Tibial nerve (tissue), 4 donors: ENCODE measurements at regions not wholly inside any gene's neighbourhood (a gene's known extent, or its start where the extent isn't known, plus 50 kb on each side); places are given as distances from the start of the nearest gene placed in this dataset.

Experiments used
- DNase-seq, 2 donors: peaks; one replicate each; pipeline ENCODE4 v3.0.0-alpha.2; 2019; ENCODE audit warnings: low spot score in 2 of 2
- H3K27ac ChIP-seq, 4 donors: fragments of 200-600 bp; sonication (generic) in 3 of 4; one replicate each; pipeline ENCODE4 v1.5.1; 2017 to 2019; ENCODE audit warnings: mild to moderate bottlenecking in 1 of 4
- H3K27me3 ChIP-seq, 2 donors: fragments of 200-600 bp; sonication (generic) in 1 of 2; one replicate each; pipeline versions ENCODE4 v1.5.1 to v1.6.0; 2017 to 2019
- H3K36me3 ChIP-seq, 3 donors: fragments of 200-600 bp; sonication (generic); one replicate each; pipeline ENCODE4 v1.5.1; 2018 to 2019
- H3K4me1 ChIP-seq, 4 donors: fragments of 200-600 bp; sonication (generic) in 3 of 4; one replicate each; pipeline ENCODE4 v1.5.1; 2017 to 2019
- H3K4me3 ChIP-seq, 4 donors: fragments of 200-600 bp; sonication (generic) in 3 of 4; one replicate each; pipeline ENCODE4 v1.5.1; 2017 to 2019; ENCODE audit warnings: mild to moderate bottlenecking in 1 of 4, moderate library complexity in 1 of 4
- H3K9me3 ChIP-seq, 4 donors: fragments of 200-600 bp; sonication (generic) in 3 of 4; one replicate each; pipeline ENCODE4 v1.5.1; 2017 to 2019
- CTCF ChIP-seq, 5 experiments: fragments of 200-600 bp in 3 of 5; fragments of 450-650 bp in 2 of 5; sonication (generic) in 3 of 5; IDR thresholded peaks; one replicate each; pipeline ENCODE4 v1.5.1; 2016 to 2019; ENCODE audit warnings: antibody characterized with exemption in 5 of 5, mild to moderate bottlenecking in 3 of 5, moderate library complexity in 2 of 5
- EP300 ChIP-seq, 2 donors: sonication (generic); formaldehyde crosslinking; IDR thresholded peaks; one replicate each; pipeline ENCODE4 v1.6.1; 2017; ENCODE audit warnings: antibody characterized with exemption in 2 of 2, mild to moderate bottlenecking in 1 of 2
- POLR2A ChIP-seq, 2 donors: fragments of 450-650 bp; IDR thresholded peaks; one replicate each; pipeline ENCODE4 v1.6.1; 2017; ENCODE audit warnings: antibody characterized with exemption in 2 of 2, mild to moderate bottlenecking in 2 of 2, moderate library complexity in 2 of 2
- WGBS, 2 donors: methylation state at CpG; one replicate each; pipeline ENCODE4 v1.1.5; 2018; 5-methylcytosine and 5-hydroxymethylcytosine counted together

- no peak for TF ChIP-seq EP300 (IDR thresholded peaks at IDR 0.05)
- no peak for TF ChIP-seq POLR2A (IDR thresholded peaks at IDR 0.05)
- TF ChIP-seq CTCF (IDR thresholded peaks at IDR 0.05) = no peak
- WGBS, 2 donors = 62 to 66% methylated on average over 6 of the region's 6 CpGs
- no peak overlapping the region for H3K27ac ChIP-seq
- H3K36me3 ChIP-seq = no peaks in the 10 kb centered on the region
- H3K4me1 ChIP-seq = no peaks in the 10 kb centered on the region
- no peaks in the 10 kb centered on the region for H3K27me3 ChIP-seq
- H3K9me3 ChIP-seq = no peaks in the 10 kb centered on the region
- no peak overlapping the region for H3K4me3 ChIP-seq
- DNase-seq = no peak
Measured at GRCh38 chr16:7055443-7055842, 277.2 kb upstream of the RBFOX1 start.

- Histone ChIP-seq H3K36me3 (no peaks in the 10 kb centered on the region), H3K9me3 (peaks cover 0 to 7% (median 0%) of the 10 kb centered on the region in 4 donors), H3K4me1 (no peaks in the 10 kb centered on the region), H3K4me3 (no peak overlapping the region), H3K27ac (no peak overlapping the region), H3K27me3 (no peaks in the 10 kb centered on the region)
- no peak for DNase-seq
- TF ChIP-seq POLR2A (IDR thresholded peaks at IDR 0.05) (no peak), CTCF (IDR thresholded peaks at IDR 0.05) (no peak), EP300 (IDR thresholded peaks at IDR 0.05) (no peak)
- 64 to 71% methylated on average over 4 of the region's 4 CpGs for WGBS, 2 donors
Measured at GRCh38 chr16:7051591-7052349, 280.9 kb upstream of the RBFOX1 start.

- H3K27ac ChIP-seq = no peak overlapping the region
- TF ChIP-seq POLR2A (IDR thresholded peaks at IDR 0.05) = no peak
- no peak for TF ChIP-seq CTCF (IDR thresholded peaks at IDR 0.05)
- no peak for TF ChIP-seq EP300 (IDR thresholded peaks at IDR 0.05)
- 45 to 51% methylated on average over 6 of the region's 6 CpGs for WGBS, 2 donors
Measured at GRCh38 chr16:7044331-7044730, 288.3 kb upstream of the RBFOX1 start.

GRCh38 chr16:7038475-7038874 is 294.2 kb upstream of the RBFOX1 start:
- Histone ChIP-seq H3K27ac (no peak overlapping the region), H3K4me3 (no peak overlapping the region)
- WGBS, 2 donors = 39 to 52% methylated on average over 4 of the region's 4 CpGs

More at GRCh38 chr16:7044331-7044730, 288.3 kb upstream of the RBFOX1 start:
- Histone ChIP-seq H3K4me1 (no peaks in the 10 kb centered on the region), H3K4me3 (no peak overlapping the region), H3K27me3 (no peaks in the 10 kb centered on the region), H3K9me3 (peaks cover 0 to 7% (median 0%) of the 10 kb centered on the region in 4 donors), H3K36me3 (no peaks in the 10 kb centered on the region)
- DNase-seq = no peak

More at GRCh38 chr16:7038475-7038874, 294.2 kb upstream of the RBFOX1 start:
- no peak for DNase-seq
- Histone ChIP-seq H3K36me3 (no peaks in the 10 kb centered on the region), H3K4me1 (no peaks in the 10 kb centered on the region), H3K9me3 (no peaks in the 10 kb centered on the region), H3K27me3 (no peaks in the 10 kb centered on the region)
- no peak for TF ChIP-seq EP300 (IDR thresholded peaks at IDR 0.05)
- no peak for TF ChIP-seq POLR2A (IDR thresholded peaks at IDR 0.05)
- TF ChIP-seq CTCF (IDR thresholded peaks at IDR 0.05) = no peak
